Activated naive CD4-positive, alpha-beta T cell (primary cell): ENCODE measurements at regions not wholly inside any gene's neighbourhood (a gene's known extent, or its start where the extent isn't known, plus 50 kb on each side); places are given as distances from the start of the nearest gene placed in this dataset.
"Not testable (repeated sequence)": the region's sequence is repeated elsewhere in the genome, so short reads cannot be mapped to it uniquely, and the experiment has no call there.

Experiments used
- DNase-seq, 4 experiments: peaks; one replicate each; lab custom pipeline; 2025; lab: John Stamatoyannopoulos, UW

- DNase-seq: no peak
Measured at GRCh38 chr5:127133071-127133470, 59.8 kb upstream of the C5orf63 start.

GRCh38 chr5:127136908-127137307 lies 63.6 kb upstream of the C5orf63 start:
- no peak for DNase-seq

GRCh38 chr5:127143722-127144121 lies 70.4 kb upstream of the C5orf63 start:
- no peak for DNase-seq

- no peak for DNase-seq
Measured at GRCh38 chr5:127153031-127153430, 79.7 kb upstream of the C5orf63 start.

- no peak for DNase-seq
Measured at GRCh38 chr5:127153521-127153920, 80.2 kb upstream of the C5orf63 start.

GRCh38 chr5:127163750-127164149 lies 90.4 kb upstream of the C5orf63 start:
- DNase-seq: no peak

- no peak for DNase-seq
Measured at GRCh38 chr5:127170918-127171600, 97.8 kb upstream of the C5orf63 start.

- no peak for DNase-seq
Measured at GRCh38 chr5:127176769-127177168, 103.5 kb upstream of the C5orf63 start.

- DNase-seq: not testable (repeated sequence)
Measured at GRCh38 chr5:127182631-127183030, 108.0 kb upstream of the MEGF10 start.

GRCh38 chr5:127183332-127183731 lies 107.3 kb upstream of the MEGF10 start:
- DNase-seq: no peak

GRCh38 chr5:127184851-127185250 lies 105.7 kb upstream of the MEGF10 start:
- no peak for DNase-seq

- DNase-seq: no peak
Measured at GRCh38 chr5:127186657-127187056, 103.9 kb upstream of the MEGF10 start.

- DNase-seq: no peak
Measured at GRCh38 chr5:127187706-127188105, 102.9 kb upstream of the MEGF10 start.

- DNase-seq: no peak
Measured at GRCh38 chr5:127192150-127192549, 98.4 kb upstream of the MEGF10 start.

- DNase-seq: no peak
Measured at GRCh38 chr5:127192836-127193338, 97.7 kb upstream of the MEGF10 start.

- DNase-seq: no peak
Measured at GRCh38 chr5:127196042-127196441, 94.6 kb upstream of the MEGF10 start.

GRCh38 chr5:127197402-127198167 lies 93.0 kb upstream of the MEGF10 start:
- DNase-seq: not testable (repeated sequence)

GRCh38 chr5:127202738-127203137 lies 87.9 kb upstream of the MEGF10 start:
- not testable (repeated sequence) for DNase-seq

GRCh38 chr5:127203818-127204217 lies 86.8 kb upstream of the MEGF10 start:
- DNase-seq: no peak

GRCh38 chr5:127205147-127205546 lies 85.4 kb upstream of the MEGF10 start:
- no peak for DNase-seq

- no peak for DNase-seq
Measured at GRCh38 chr5:127206320-127207113, 84.1 kb upstream of the MEGF10 start.

GRCh38 chr5:127210042-127210441 lies 80.6 kb upstream of the MEGF10 start:
- DNase-seq: no peak

GRCh38 chr5:127213231-127213630 lies 77.4 kb upstream of the MEGF10 start:
- no peak for DNase-seq
